Left renal pelvis (tissue), 4 donors: ENCODE measurements at regions not wholly inside any gene's neighbourhood (a gene's known extent, or its start where the extent isn't known, plus 50 kb on each side); places are given as distances from the start of the nearest gene placed in this dataset.

Source experiments
- DNase-seq, 4 donors: peaks; one replicate each; pipeline ENCODE4 v3.0.0-alpha.2; 2013; ENCODE audit warnings: low read depth in 4 of 4, low spot score in 3 of 4

GRCh38 chr14:71684323-71684722 is 247.9 kb upstream of the RGS6 start:
- no peak for DNase-seq

GRCh38 chr14:71686677-71687076 is 245.6 kb upstream of the RGS6 start:
- no peak for DNase-seq

GRCh38 chr14:71687166-71687831 is 244.9 kb upstream of the RGS6 start:
- no peak for DNase-seq

- DNase-seq, result no peak
Measured at GRCh38 chr14:71688576-71688975, 243.7 kb upstream of the RGS6 start.

- no peak for DNase-seq
Measured at GRCh38 chr14:71690478-71690877, 241.8 kb upstream of the RGS6 start.

- no peak for DNase-seq
Measured at GRCh38 chr14:71692496-71692895, 239.7 kb upstream of the RGS6 start.

GRCh38 chr14:71693381-71693780 is 238.8 kb upstream of the RGS6 start:
- no peak for DNase-seq

- no peak for DNase-seq
Measured at GRCh38 chr14:71694591-71695530, 237.4 kb upstream of the RGS6 start.

GRCh38 chr14:71695611-71696350 is 236.4 kb upstream of the RGS6 start:
- no peak for DNase-seq

- no peak for DNase-seq
Measured at GRCh38 chr14:71698027-71698426, 234.2 kb upstream of the RGS6 start.

- peak in 1 of 4 donors; percentile 59 for DNase-seq
Measured at GRCh38 chr14:71698673-71699072, 233.6 kb upstream of the RGS6 start.

- DNase-seq, result no peak
Measured at GRCh38 chr14:71701990-71702389, 230.2 kb upstream of the RGS6 start.

- DNase-seq, result no peak
Measured at GRCh38 chr14:71702786-71703185, 229.4 kb upstream of the RGS6 start.

GRCh38 chr14:71703477-71703876 is 228.8 kb upstream of the RGS6 start:
- peak in 1 of 4 donors; percentile 34 for DNase-seq

- DNase-seq, result no peak
Measured at GRCh38 chr14:71704210-71704609, 228.0 kb upstream of the RGS6 start.

GRCh38 chr14:71705460-71705859 is 226.8 kb upstream of the RGS6 start:
- no peak for DNase-seq

- DNase-seq, result no peak
Measured at GRCh38 chr14:71709076-71709475, 223.2 kb upstream of the RGS6 start.

- no peak for DNase-seq
Measured at GRCh38 chr14:71709987-71710386, 222.2 kb upstream of the RGS6 start.

- no peak for DNase-seq
Measured at GRCh38 chr14:71711125-71711524, 221.1 kb upstream of the RGS6 start.

GRCh38 chr14:71711619-71712018 is 220.6 kb upstream of the RGS6 start:
- DNase-seq, result no peak

- DNase-seq, result no peak
Measured at GRCh38 chr14:71712478-71712877, 219.8 kb upstream of the RGS6 start.
